Smooth muscle cell (in vitro differentiated cells): ENCODE measurements at regions not wholly inside any gene's neighbourhood (a gene's known extent, or its start where the extent isn't known, plus 50 kb on each side); places are given as distances from the start of the nearest gene placed in this dataset.

Source experiments
- DNase-seq: peaks from one replicate; lab custom pipeline; 2025; ENCODE audit not compliant: unreplicated experiment; lab: John Stamatoyannopoulos, UW
- H2AFZ ChIP-seq: fragments of 200-600 bp; sonication (generic); 2 replicates; pipeline ENCODE4 v1.6.0; 2016; ENCODE audit warnings: antibody characterized with exemption, low read depth, mild to moderate bottlenecking
- H3F3A ChIP-seq: fragments of 200-600 bp; sonication (generic); 2 replicates; pipeline ENCODE4 v1.6.0; 2017; ENCODE audit warnings: antibody characterized with exemption, low read depth
- H3K27ac ChIP-seq: fragments of 200-600 bp; sonication (generic); 2 replicates; pipeline ENCODE4 v1.5.1; 2016; ENCODE audit warnings: low read depth, mild to moderate bottlenecking
- H3K27me3 ChIP-seq: fragments of 200-600 bp; sonication (generic); 2 replicates; pipeline ENCODE4 v1.6.1; 2016; ENCODE audit warnings: low read depth, mild to moderate bottlenecking
- H3K36me3 ChIP-seq: fragments of 200-600 bp; sonication (generic); 2 replicates; pipeline ENCODE4 v1.5.1; 2016; ENCODE audit warnings: low read depth
- H3K4me1 ChIP-seq: fragments of 200-600 bp; sonication (generic); 2 replicates; pipeline ENCODE4 v1.5.1; 2016; ENCODE audit warnings: low read depth
- H3K4me2 ChIP-seq: fragments of 200-600 bp; sonication (generic); 2 replicates; pipeline ENCODE4 v1.6.0; 2016; ENCODE audit warnings: mild to moderate bottlenecking
- H3K4me3 ChIP-seq: fragments of 200-600 bp; sonication (generic); 2 replicates; pipeline ENCODE4 v1.5.1; 2016; ENCODE audit warnings: mild to moderate bottlenecking
- H3K79me2 ChIP-seq: fragments of 200-600 bp; sonication (generic); 2 replicates; pipeline ENCODE4 v1.6.0; 2016; ENCODE audit warnings: low read depth, mild to moderate bottlenecking
- H3K9ac ChIP-seq: fragments of 200-600 bp; sonication (generic); 2 replicates; pipeline ENCODE4 v1.6.0; 2016; ENCODE audit warnings: low read depth
- H3K9me3 ChIP-seq: fragments of 200-600 bp; sonication (generic); replicated peaks from 2 replicates; pipeline ENCODE4 v1.5.1; 2016; ENCODE audit warnings: low read depth
- H4K20me1 ChIP-seq: fragments of 200-600 bp; sonication (generic); 2 replicates; pipeline ENCODE4 v1.6.0; 2016; ENCODE audit warnings: low read depth
- CTCF ChIP-seq: fragments of 200-600 bp; sonication (generic); IDR thresholded peaks from 2 replicates; pipeline ENCODE4 v1.5.1; 2017; ENCODE audit warnings: borderline replicate concordance, mild to moderate bottlenecking, antibody characterized with exemption; ENCODE audit not compliant: insufficient read depth, poor library complexity, severe bottlenecking
- WGBS: methylation state at CpG from one replicate; pipeline ENCODE4 v1.1.7; 2016; ENCODE audit warnings: low lambda C conversion rate; 5-methylcytosine and 5-hydroxymethylcytosine counted together

- Histone ChIP-seq H4K20me1 (no peaks in the 10 kb centered on the region), H3F3A (no peaks in the 10 kb centered on the region), H3K9ac (no peak overlapping the region), H3K36me3 (no peaks in the 10 kb centered on the region), H3K4me2 (no peak overlapping the region), H3K4me3 (no peak overlapping the region), H2AFZ (no peak overlapping the region), H3K27ac (no peak overlapping the region), H3K9me3 (no peaks in the 10 kb centered on the region), H3K4me1 (peaks cover 7% of the 10 kb centered on the region), H3K79me2 (no peaks in the 10 kb centered on the region), H3K27me3 (peaks cover 33% of the 10 kb centered on the region)
- WGBS: 91% methylated on average over 1 of the region's 1 CpG
- DNase-seq: no peak
- TF ChIP-seq CTCF: no peak
Observed at GRCh38 chr11:116431842-116432241, 340.9 kb downstream of the BUD13 start.

- no peak overlapping the region for H3K4me3 ChIP-seq
- H3K9me3 ChIP-seq: no peaks in the 10 kb centered on the region
- H3K4me2 ChIP-seq: no peak overlapping the region
- H3K27me3 ChIP-seq: peaks cover 29% of the 10 kb centered on the region
- H4K20me1 ChIP-seq: no peaks in the 10 kb centered on the region
- no peaks in the 10 kb centered on the region for H3K36me3 ChIP-seq
- TF ChIP-seq CTCF: no peak
- 85% methylated on average over 6 of the region's 6 CpGs for WGBS
- H3K27ac ChIP-seq: no peak overlapping the region
- no peak overlapping the region for H3K9ac ChIP-seq
- H3F3A ChIP-seq: no peaks in the 10 kb centered on the region
- no peak overlapping the region for H2AFZ ChIP-seq
- H3K4me1 ChIP-seq: peaks cover 7% of the 10 kb centered on the region
- no peaks in the 10 kb centered on the region for H3K79me2 ChIP-seq
- DNase-seq: no peak
Observed at GRCh38 chr11:116428638-116428975, 344.2 kb downstream of the BUD13 start.

- Histone ChIP-seq H3K4me2 (no peak overlapping the region), H3K79me2 (no peaks in the 10 kb centered on the region), H3K4me3 (no peak overlapping the region), H3K27me3 (peaks cover 29% of the 10 kb centered on the region), H3K9ac (no peak overlapping the region), H3K9me3 (no peaks in the 10 kb centered on the region), H2AFZ (peak overlapping the region; percentile 18), H3K27ac (no peak overlapping the region), H3K36me3 (no peaks in the 10 kb centered on the region), H3F3A (no peaks in the 10 kb centered on the region), H3K4me1 (peaks cover 7% of the 10 kb centered on the region), H4K20me1 (no peaks in the 10 kb centered on the region)
- TF ChIP-seq CTCF: no peak
- DNase-seq: no peak
- WGBS: 27% methylated on average over 11 of the region's 11 CpGs
Observed at GRCh38 chr11:116427903-116428637, 344.7 kb downstream of the BUD13 start.

GRCh38 chr11:116427337-116427902 is 345.4 kb downstream of the BUD13 start:
- 30% methylated on average over 3 of the region's 3 CpGs for WGBS

More at GRCh38 chr11:116427337-116427902, 345.4 kb downstream of the BUD13 start:
- DNase-seq: no peak
- Histone ChIP-seq H3K9me3 (no peaks in the 10 kb centered on the region), H3K36me3 (no peaks in the 10 kb centered on the region), H3K27ac (no peak overlapping the region), H2AFZ (no peak overlapping the region), H3K9ac (no peak overlapping the region), H3K27me3 (peaks cover 29% of the 10 kb centered on the region), H3K4me1 (peaks cover 7% of the 10 kb centered on the region), H4K20me1 (no peaks in the 10 kb centered on the region), H3F3A (no peaks in the 10 kb centered on the region), H3K79me2 (no peaks in the 10 kb centered on the region), H3K4me2 (no peak overlapping the region), H3K4me3 (no peak overlapping the region)
- TF ChIP-seq CTCF: no peak
